Lower lobe of right lung (tissue), 2 donors: ENCODE measurements at regions not wholly inside any gene's neighbourhood (a gene's known extent, or its start where the extent isn't known, plus 50 kb on each side); places are given as distances from the start of the nearest gene placed in this dataset.

Experiments used
- ATAC-seq, 2 donors: fragments of 200-7000 bp; cut with Tn5 transposase; one replicate each; pipeline ENCODE4 v1.9.1; 2020 to 2022; ENCODE audit warnings: mild to moderate bottlenecking in 2 of 2, moderate library complexity in 2 of 2
- DNase-seq: peaks from one replicate; pipeline ENCODE4 v3.0.0-alpha.2; 2020
- H3K27ac ChIP-seq: fragments of 200-600 bp; one replicate; pipeline ENCODE4 v1.8.0; 2022
- H3K27me3 ChIP-seq: fragments of 200-600 bp; one replicate; pipeline ENCODE4 v1.8.0; 2022; ENCODE audit warnings: low read depth
- H3K36me3 ChIP-seq: fragments of 200-600 bp; one replicate; pipeline ENCODE4 v1.8.0; 2022; ENCODE audit warnings: mild to moderate bottlenecking
- H3K4me1 ChIP-seq: fragments of 200-600 bp; one replicate; pipeline ENCODE4 v1.8.0; 2022
- H3K4me3 ChIP-seq: fragments of 200-600 bp; one replicate; pipeline ENCODE4 v1.8.0; 2022; ENCODE audit warnings: mild to moderate bottlenecking
- H3K9me3 ChIP-seq: fragments of 200-600 bp; one replicate; pipeline ENCODE4 v1.8.0; 2022
- CTCF ChIP-seq: fragments of 200-600 bp; IDR thresholded peaks from one replicate; pipeline ENCODE4 v1.8.0; 2022; ENCODE audit warnings: antibody characterized with exemption, mild to moderate bottlenecking
- intact Hi-C: fragments of 100-400 bp; cut with DNase I; formaldehyde crosslinking; loops from one replicate; pipeline ENCODE4 v1.11.0; 2022
- donor health status: DM: no; HTN: yes; CAD: no; lungs with severe emphysema.

DNA sequence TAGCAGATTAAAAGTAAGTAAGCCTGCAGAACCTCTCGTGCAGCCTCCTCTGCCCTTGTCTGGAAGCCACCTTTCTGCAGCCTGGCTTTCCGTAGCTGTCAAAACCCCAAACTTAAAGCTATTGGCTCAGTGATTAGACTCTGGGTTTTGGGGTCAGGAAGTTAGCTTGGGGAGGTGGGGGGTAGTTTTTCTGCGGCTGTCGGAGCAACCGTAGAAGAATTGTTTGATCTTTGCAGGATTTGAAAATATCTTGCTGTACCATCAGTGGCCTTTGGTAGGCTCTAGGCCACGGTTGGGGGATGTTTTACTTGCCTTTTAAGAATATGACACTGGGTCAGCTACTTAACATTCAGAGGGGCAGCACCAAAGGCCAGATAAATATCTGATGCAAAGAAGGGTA lies 88.4 kb upstream of the RASGRP1 start:
- intact Hi-C loops: no loop called here
- ATAC-seq (peak; percentile 53 to 68), DNase-seq (no peak)
- H3K27me3 ChIP-seq: no peaks in the 10 kb centered on the region
- H3K4me3 ChIP-seq: no peak overlapping the region
- H3K4me1 ChIP-seq: no peaks in the 10 kb centered on the region
- no peaks in the 10 kb centered on the region for H3K36me3 ChIP-seq
- no peak for TF ChIP-seq CTCF
- no peak overlapping the region for H3K27ac ChIP-seq
- no peaks in the 10 kb centered on the region for H3K9me3 ChIP-seq

GRCh38 chr15:38658431-38658830 lies 93.8 kb upstream of the RASGRP1 start:
- Histone ChIP-seq H3K27ac (no peak overlapping the region), H3K27me3 (no peaks in the 10 kb centered on the region), H3K4me3 (no peak overlapping the region), H3K4me1 (no peaks in the 10 kb centered on the region), H3K9me3 (no peaks in the 10 kb centered on the region), H3K36me3 (no peaks in the 10 kb centered on the region)
- TF ChIP-seq CTCF: no peak
- ATAC-seq (no peak), DNase-seq (no peak)
- intact Hi-C loops: no loop called here

DNA sequence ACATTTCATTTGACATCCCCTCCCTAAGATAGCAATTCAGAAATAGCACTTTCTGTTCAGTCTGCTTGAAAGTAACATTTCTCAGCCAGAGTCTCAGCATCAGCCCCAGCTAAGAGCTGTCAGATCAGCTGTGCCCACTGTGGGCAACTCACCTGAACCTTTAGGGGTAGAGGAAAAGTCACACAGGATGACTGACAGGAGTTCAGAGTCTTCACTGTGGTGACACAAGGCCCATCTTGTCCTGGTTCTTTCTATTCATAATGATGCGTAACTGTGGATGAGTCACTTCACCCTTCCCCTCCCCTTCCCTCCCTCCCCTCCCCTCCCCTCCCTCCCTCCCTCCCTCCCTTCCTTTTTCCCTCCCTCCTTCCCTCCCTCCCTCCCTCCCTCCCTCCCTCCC lies 96.1 kb upstream of the RASGRP1 start:
- no peak for ATAC-seq
- no peak for TF ChIP-seq CTCF
- Histone ChIP-seq H3K9me3 (no peaks in the 10 kb centered on the region), H3K27me3 (no peaks in the 10 kb centered on the region), H3K4me1 (no peaks in the 10 kb centered on the region), H3K36me3 (no peaks in the 10 kb centered on the region), H3K27ac (no peak overlapping the region), H3K4me3 (no peak overlapping the region)
- intact Hi-C loops: no loop called here
- DNase-seq: no peak

GRCh38 chr15:38662033-38662802 lies 97.6 kb upstream of the RASGRP1 start:
- no peaks in the 10 kb centered on the region for H3K36me3 ChIP-seq
- ATAC-seq: peak in 1 of 2 donors; percentile 19
- intact Hi-C loops: no loop called here

GRCh38 chr15:38662805-38663204 lies 98.2 kb upstream of the RASGRP1 start:
- no peaks in the 10 kb centered on the region for H3K27me3 ChIP-seq
- ATAC-seq (no peak), DNase-seq (no peak)
- H3K9me3 ChIP-seq: no peaks in the 10 kb centered on the region
- H3K27ac ChIP-seq: no peak overlapping the region
- H3K4me3 ChIP-seq: no peak overlapping the region
- no peak for TF ChIP-seq CTCF
- intact Hi-C loops: no loop called here
- no peaks in the 10 kb centered on the region for H3K4me1 ChIP-seq
- no peaks in the 10 kb centered on the region for H3K36me3 ChIP-seq

More at GRCh38 chr15:38662033-38662802, 97.6 kb upstream of the RASGRP1 start:
- DNase-seq: no peak
- Histone ChIP-seq H3K4me1 (no peaks in the 10 kb centered on the region), H3K27ac (no peak overlapping the region), H3K9me3 (no peaks in the 10 kb centered on the region), H3K27me3 (no peaks in the 10 kb centered on the region), H3K4me3 (no peak overlapping the region)
- TF ChIP-seq CTCF: no peak
